Esophagus squamous epithelium (tissue), 4 donors: ENCODE measurements at regions not wholly inside any gene's neighbourhood (a gene's known extent, or its start where the extent isn't known, plus 50 kb on each side); places are given as distances from the start of the nearest gene placed in this dataset.

ENCODE experiments used
- POLR2A ChIP-seq, 4 donors: fragments of 450-650 bp; IDR thresholded peaks; one replicate each; pipeline ENCODE4 v1.6.1; 2017; ENCODE audit warnings: antibody characterized with exemption in 4 of 4, mild to moderate bottlenecking in 4 of 4, moderate library complexity in 3 of 4
- TF ChIP-seq, protein P1 (sequence below), 6 experiments: fragments of 450-650 bp in 4 of 6; fragments of 200-600 bp in 2 of 6; sonication (generic) in 2 of 6; IDR thresholded peaks; one replicate each; pipeline ENCODE4 v1.5.1; 2016 to 2019; ENCODE audit warnings: antibody characterized with exemption in 6 of 6, mild to moderate bottlenecking in 4 of 6, moderate library complexity in 4 of 6

DNA sequence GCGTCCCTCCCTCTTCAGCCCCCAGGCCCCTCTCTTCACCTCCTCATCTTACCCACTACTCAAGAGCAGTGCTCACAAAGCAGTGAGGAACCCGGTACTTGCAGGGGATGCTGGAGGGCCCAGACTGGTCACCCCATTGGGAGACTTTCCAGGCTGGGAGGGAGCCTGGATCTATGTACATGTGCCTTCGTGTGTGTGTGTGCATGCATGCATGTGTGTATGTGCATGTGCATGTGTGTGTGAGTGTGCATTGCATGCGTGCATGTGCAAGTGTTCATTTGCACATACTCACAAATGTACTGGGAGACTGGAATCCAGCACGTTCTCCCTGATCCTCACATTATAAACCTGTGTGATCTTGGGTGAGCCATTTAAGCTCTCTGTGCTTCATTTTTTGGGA is 696.0 kb upstream of the EEF2KMT start:
- TF ChIP-seq, protein P1, sequence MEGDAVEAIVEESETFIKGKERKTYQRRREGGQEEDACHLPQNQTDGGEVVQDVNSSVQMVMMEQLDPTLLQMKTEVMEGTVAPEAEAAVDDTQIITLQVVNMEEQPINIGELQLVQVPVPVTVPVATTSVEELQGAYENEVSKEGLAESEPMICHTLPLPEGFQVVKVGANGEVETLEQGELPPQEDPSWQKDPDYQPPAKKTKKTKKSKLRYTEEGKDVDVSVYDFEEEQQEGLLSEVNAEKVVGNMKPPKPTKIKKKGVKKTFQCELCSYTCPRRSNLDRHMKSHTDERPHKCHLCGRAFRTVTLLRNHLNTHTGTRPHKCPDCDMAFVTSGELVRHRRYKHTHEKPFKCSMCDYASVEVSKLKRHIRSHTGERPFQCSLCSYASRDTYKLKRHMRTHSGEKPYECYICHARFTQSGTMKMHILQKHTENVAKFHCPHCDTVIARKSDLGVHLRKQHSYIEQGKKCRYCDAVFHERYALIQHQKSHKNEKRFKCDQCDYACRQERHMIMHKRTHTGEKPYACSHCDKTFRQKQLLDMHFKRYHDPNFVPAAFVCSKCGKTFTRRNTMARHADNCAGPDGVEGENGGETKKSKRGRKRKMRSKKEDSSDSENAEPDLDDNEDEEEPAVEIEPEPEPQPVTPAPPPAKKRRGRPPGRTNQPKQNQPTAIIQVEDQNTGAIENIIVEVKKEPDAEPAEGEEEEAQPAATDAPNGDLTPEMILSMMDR (IDR thresholded peaks at IDR 0.05), result no peak
- TF ChIP-seq POLR2A (IDR thresholded peaks at IDR 0.05), result no peak
